PC-3 (cell line): ENCODE measurements at regions not wholly inside any gene's neighbourhood (a gene's known extent, or its start where the extent isn't known, plus 50 kb on each side); places are given as distances from the start of the nearest gene placed in this dataset.

Source experiments
- CTCF ChIP-seq: fragments of 300-600 bp; sonication (generic); conservative IDR thresholded peaks from 2 replicates; pipeline ENCODE4 v1.5.1; 2017; ENCODE audit warnings: antibody characterized with exemption, low read depth, mild to moderate bottlenecking, low read length
- EZH2 ChIP-seq: fragments of 300-600 bp; sonication (generic); IDR thresholded peaks from one replicate; pipeline ENCODE4 v1.6.1; 2017; ENCODE audit warnings: antibody characterized with exemption, mild to moderate bottlenecking, low read length; ENCODE audit not compliant: unreplicated experiment
- EZH2phosphoT487 ChIP-seq: fragments of 300-600 bp; sonication (generic); IDR thresholded peaks from 2 replicates; pipeline ENCODE4 v1.6.1; 2018; ENCODE audit warnings: mild to moderate bottlenecking, antibody characterized with exemption, low read length, borderline replicate concordance

GRCh38 chr19:30105727-30106126 is 163.7 kb downstream of the URI1 start:
- no peak for TF ChIP-seq EZH2
- TF ChIP-seq CTCF = no peak
- TF ChIP-seq EZH2phosphoT487 = no peak
